ENCODE measurements at regions not wholly inside any gene's neighbourhood (a gene's known extent, or its start where the extent isn't known, plus 50 kb on each side); places are given as distances from the start of the nearest gene placed in this dataset.

DNA sequence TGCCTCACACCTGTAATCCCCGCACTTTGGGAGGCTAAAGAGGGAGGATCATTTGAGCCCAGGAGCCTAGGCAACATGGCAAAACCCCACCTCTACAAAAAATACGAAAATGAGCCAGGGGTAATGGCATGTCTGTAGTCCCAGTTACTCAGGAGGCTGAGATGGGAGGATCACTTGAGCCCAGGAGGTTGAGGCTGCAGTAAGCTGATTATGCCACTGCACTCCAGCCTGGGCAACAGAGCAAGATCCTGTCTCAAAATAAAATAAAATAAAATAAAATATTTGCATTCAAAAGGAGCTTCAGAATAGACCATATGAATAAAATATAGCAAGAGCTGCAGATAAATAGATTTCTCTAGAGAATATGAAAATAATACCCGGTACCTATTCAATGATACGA, 71.5 kb upstream of the ATF7IP2 start:
- no peaks in the 10 kb centered on the region for H3K36me3 ChIP-seq (ENCODE audit: control insufficient read depth in 1 of 2, insufficient read depth in 2 of 2, low read length in 2 of 2)
- H3K27me3 ChIP-seq (ENCODE audit: control insufficient read depth in 1 of 2, insufficient read depth in 2 of 2, low read length in 2 of 2) = no peaks in the 10 kb centered on the region
- H3K4me3 ChIP-seq (ENCODE audit: low read depth in 1 of 2, low read length in 2 of 2) = no peak overlapping the region
- peaks cover 0 to 6% of the 10 kb centered on the region in 2 donors for H3K4me1 ChIP-seq (ENCODE audit: control insufficient read depth in 1 of 2, insufficient read depth in 2 of 2, low read length in 2 of 2)
- H3K27ac ChIP-seq (ENCODE audit: low read depth, low read length) = no peak overlapping the region
- H3K9me3 ChIP-seq (ENCODE audit: control insufficient read depth in 1 of 2, low read length in 2 of 2) = no peaks in the 10 kb centered on the region
- H3K9ac ChIP-seq (ENCODE audit: low read depth in 1 of 2, low read length in 2 of 2) = no peak overlapping the region

DNA sequence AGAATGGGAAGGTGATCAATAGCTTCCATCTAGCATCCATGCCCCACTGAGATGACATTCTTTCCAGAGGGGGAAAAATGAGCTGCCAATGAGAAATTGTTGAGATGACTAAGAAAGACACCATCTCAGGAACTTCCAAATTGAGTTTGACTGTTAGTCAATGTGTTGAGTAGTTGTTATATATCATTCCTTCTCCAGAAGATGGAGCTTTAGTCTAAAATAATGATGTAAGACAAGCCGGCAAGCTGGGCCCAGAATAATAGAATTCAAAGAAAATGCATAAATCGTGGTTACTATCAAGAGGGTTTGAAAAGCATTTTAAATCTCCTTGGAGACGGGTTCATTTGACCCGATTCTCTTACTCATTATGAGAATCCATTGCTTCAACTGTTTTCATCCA, 71.0 kb upstream of the ATF7IP2 start:
- Histone ChIP-seq H3K36me3 (ENCODE audit: control insufficient read depth in 1 of 2, insufficient read depth in 2 of 2, low read length in 2 of 2) (no peaks in the 10 kb centered on the region), H3K9ac (ENCODE audit: low read depth in 1 of 2, low read length in 2 of 2) (no peak overlapping the region), H3K4me1 (ENCODE audit: control insufficient read depth in 1 of 2, insufficient read depth in 2 of 2, low read length in 2 of 2) (peaks cover 0 to 6% of the 10 kb centered on the region in 2 donors), H3K27me3 (ENCODE audit: control insufficient read depth in 1 of 2, insufficient read depth in 2 of 2, low read length in 2 of 2) (no peaks in the 10 kb centered on the region), H3K9me3 (ENCODE audit: control insufficient read depth in 1 of 2, low read length in 2 of 2) (no peaks in the 10 kb centered on the region), H3K4me3 (ENCODE audit: low read depth in 1 of 2, low read length in 2 of 2) (no peak overlapping the region), H3K27ac (ENCODE audit: low read depth, low read length) (no peak overlapping the region)

DNA sequence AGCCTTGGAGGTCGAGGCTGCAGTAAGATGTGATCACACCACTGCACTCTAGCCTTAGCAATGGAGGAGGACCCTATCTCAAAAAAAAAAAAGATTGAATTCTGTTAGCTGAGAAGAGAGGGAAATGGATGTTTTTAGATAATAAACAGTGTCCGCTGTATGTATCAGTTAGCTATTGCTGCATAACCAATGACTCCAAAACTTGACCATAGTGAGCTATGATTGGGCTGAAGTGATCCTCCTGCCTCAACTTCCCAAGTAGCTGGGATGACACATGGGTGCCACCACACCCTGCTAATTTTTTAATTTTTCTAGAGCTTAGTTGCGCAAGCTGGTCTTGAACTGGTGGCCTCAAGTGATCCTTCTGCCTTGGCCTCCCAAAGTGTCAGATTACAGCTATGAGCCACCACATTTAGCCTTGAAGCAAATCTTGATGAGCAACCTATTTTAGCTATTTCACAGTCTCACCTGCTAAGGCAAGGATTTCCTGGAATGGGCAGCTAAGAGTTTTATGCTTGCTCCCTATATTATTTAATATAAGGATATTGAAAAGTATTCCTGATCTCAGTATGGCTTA, 68.3 kb upstream of the ATF7IP2 start:
- Histone ChIP-seq H3K9ac (ENCODE audit: low read depth in 1 of 2, low read length in 2 of 2) (no peak overlapping the region), H3K27ac (ENCODE audit: low read depth, low read length) (no peak overlapping the region), H3K36me3 (ENCODE audit: control insufficient read depth in 1 of 2, insufficient read depth in 2 of 2, low read length in 2 of 2) (no peaks in the 10 kb centered on the region), H3K4me3 (ENCODE audit: low read depth in 1 of 2, low read length in 2 of 2) (no peak overlapping the region), H3K27me3 (ENCODE audit: control insufficient read depth in 1 of 2, insufficient read depth in 2 of 2, low read length in 2 of 2) (no peaks in the 10 kb centered on the region), H3K4me1 (ENCODE audit: control insufficient read depth in 1 of 2, insufficient read depth in 2 of 2, low read length in 2 of 2) (peaks cover 0 to 6% of the 10 kb centered on the region in 2 donors), H3K9me3 (ENCODE audit: control insufficient read depth in 1 of 2, low read length in 2 of 2) (no peaks in the 10 kb centered on the region)

DNA sequence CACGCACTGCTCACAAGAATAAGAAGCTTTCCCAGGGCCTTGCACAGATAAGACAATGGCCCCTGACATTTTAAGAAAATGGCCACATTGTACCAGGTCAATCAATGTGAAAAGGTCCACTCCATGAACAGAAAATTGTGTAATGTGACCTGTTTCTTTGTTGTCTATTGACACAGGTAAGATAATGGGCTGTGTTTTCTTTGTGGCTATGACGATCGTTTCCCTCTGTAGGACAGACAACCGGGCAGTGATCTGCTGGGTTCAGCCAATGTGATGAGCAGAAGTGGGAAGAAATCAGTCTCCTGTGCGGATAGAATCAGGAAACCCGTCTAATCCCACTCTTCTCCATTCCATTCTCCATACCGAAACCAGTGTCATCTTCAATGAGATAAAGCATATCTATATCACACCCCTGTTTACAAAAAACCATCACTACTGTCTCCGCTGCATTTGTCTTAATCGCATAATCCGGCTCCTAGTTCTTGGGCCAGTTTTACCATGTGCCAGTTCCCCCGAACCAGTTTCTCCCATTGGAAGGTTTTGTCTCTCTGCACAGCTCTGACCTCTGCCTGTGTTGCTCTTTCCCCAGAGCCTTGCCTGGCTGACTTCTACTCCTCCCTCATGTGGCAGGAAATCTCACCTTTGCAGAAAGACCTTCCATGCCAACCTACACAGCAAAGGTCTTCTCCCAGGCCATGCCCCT, 66.9 kb upstream of the ATF7IP2 start:
- Histone ChIP-seq H3K4me3 (ENCODE audit: low read depth in 1 of 2, low read length in 2 of 2) (no peak overlapping the region), H3K27me3 (ENCODE audit: control insufficient read depth in 1 of 2, insufficient read depth in 2 of 2, low read length in 2 of 2) (no peaks in the 10 kb centered on the region), H3K9ac (ENCODE audit: low read depth in 1 of 2, low read length in 2 of 2) (no peak overlapping the region), H3K36me3 (ENCODE audit: control insufficient read depth in 1 of 2, insufficient read depth in 2 of 2, low read length in 2 of 2) (no peaks in the 10 kb centered on the region), H3K9me3 (ENCODE audit: control insufficient read depth in 1 of 2, low read length in 2 of 2) (no peaks in the 10 kb centered on the region), H3K4me1 (ENCODE audit: control insufficient read depth in 1 of 2, insufficient read depth in 2 of 2, low read length in 2 of 2) (no peaks in the 10 kb centered on the region), H3K27ac (ENCODE audit: low read depth, low read length) (no peak overlapping the region)

DNA sequence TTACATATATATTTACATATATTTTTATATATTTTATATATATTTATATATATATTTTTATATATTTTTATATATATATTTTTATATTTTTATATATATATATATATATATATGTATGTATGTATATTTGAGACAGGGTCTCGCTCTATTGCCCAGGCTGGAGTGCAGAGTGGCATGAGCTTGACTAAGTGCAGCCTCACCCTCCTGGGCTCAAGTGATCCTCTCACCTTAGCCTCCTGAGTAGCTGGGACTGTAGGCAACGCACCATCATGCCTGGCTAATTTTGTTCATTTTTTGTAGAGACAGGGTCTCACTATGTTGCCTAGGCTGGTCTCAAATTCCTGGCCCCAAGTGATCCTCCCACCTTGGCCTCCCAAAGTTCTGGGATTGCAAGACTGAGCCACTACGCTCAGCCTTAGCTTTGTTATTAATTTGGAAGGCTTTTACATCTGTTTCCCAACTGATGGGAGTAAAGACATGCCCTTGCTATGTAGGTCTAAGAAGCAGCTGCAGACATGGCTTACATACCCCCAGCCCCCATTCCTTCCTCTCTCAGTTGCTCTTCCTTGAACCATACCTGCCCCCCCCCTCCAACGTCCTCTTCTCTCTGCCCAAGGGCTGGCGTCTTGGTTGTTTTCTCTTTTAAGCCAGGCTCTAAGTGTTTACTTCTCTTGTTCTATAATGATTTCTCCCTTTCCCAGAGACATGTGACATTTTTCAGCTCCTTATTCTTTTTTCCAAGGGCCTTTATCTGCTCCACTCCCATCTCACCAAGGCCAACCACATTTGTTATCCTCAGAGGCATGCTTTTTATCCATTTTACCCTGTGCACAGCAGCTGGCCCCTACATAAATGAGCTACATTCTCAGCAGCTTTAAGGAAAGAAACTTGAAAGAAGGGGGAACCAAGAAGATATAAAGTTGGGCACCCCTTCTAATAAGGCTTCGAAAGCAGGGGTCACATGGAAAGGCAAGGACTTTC, 64.2 kb upstream of the ATF7IP2 start:
- no peaks in the 10 kb centered on the region for H3K27me3 ChIP-seq (ENCODE audit: control insufficient read depth in 1 of 2, insufficient read depth in 2 of 2, low read length in 2 of 2)
- no peaks in the 10 kb centered on the region for H3K36me3 ChIP-seq (ENCODE audit: control insufficient read depth in 1 of 2, insufficient read depth in 2 of 2, low read length in 2 of 2)
- H3K9me3 ChIP-seq (ENCODE audit: control insufficient read depth in 1 of 2, low read length in 2 of 2) = no peaks in the 10 kb centered on the region
- no peak overlapping the region for H3K4me3 ChIP-seq (ENCODE audit: low read depth in 1 of 2, low read length in 2 of 2)
- H3K27ac ChIP-seq (ENCODE audit: low read depth, low read length) = no peak overlapping the region
- no peak overlapping the region for H3K9ac ChIP-seq (ENCODE audit: low read depth in 1 of 2, low read length in 2 of 2)
- no peaks in the 10 kb centered on the region for H3K4me1 ChIP-seq (ENCODE audit: control insufficient read depth in 1 of 2, insufficient read depth in 2 of 2, low read length in 2 of 2)

DNA sequence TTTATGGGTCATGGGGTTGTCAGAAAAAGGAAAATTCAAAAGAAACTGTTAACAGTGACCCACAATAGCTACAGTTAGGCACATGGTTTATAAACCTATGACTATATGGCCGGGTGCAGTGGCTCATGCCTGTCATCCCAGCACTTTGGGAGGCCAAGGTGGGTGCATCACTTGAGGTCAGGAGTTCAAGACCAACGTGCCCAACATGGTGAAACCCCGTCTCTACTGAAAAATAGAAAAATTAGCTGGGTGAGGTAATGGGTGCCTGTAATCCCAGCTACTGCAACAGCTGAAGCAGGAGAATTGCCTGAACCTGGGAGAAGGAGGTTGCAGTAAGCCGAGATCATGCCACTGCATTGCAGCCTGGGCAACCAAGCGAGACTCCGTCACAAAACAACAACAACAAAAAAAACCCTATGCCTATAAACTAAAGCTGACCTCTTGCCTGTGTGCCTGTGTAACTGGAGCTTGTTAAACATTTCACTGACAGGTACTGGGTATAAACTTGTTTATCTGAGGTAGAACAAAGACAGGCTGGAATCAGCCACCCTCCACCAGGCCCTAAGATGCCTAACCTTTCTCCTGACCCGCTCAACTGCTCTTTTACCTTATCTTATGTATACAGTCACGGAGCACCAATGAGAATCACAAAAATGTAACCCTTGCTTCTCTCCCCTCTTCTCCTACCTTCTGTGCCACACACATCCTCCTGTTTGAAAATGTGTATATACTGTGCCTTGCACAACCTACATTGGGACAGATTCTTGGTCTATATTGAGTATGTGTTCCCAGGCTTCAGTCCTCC, 62.9 kb upstream of the ATF7IP2 start:
- Histone ChIP-seq H3K4me1 (ENCODE audit: control insufficient read depth in 1 of 2, insufficient read depth in 2 of 2, low read length in 2 of 2) (no peaks in the 10 kb centered on the region), H3K9ac (ENCODE audit: low read depth in 1 of 2, low read length in 2 of 2) (no peak overlapping the region), H3K9me3 (ENCODE audit: control insufficient read depth in 1 of 2, low read length in 2 of 2) (no peaks in the 10 kb centered on the region), H3K27ac (ENCODE audit: low read depth, low read length) (no peak overlapping the region), H3K4me3 (ENCODE audit: low read depth in 1 of 2, low read length in 2 of 2) (no peak overlapping the region), H3K27me3 (ENCODE audit: control insufficient read depth in 1 of 2, insufficient read depth in 2 of 2, low read length in 2 of 2) (no peaks in the 10 kb centered on the region), H3K36me3 (ENCODE audit: control insufficient read depth in 1 of 2, insufficient read depth in 2 of 2, low read length in 2 of 2) (no peaks in the 10 kb centered on the region)

- H3K9me3 ChIP-seq (ENCODE audit: control insufficient read depth in 1 of 2, low read length in 2 of 2) = no peaks in the 10 kb centered on the region
- no peak overlapping the region for H3K4me3 ChIP-seq (ENCODE audit: low read depth in 1 of 2, low read length in 2 of 2)
- H3K4me1 ChIP-seq (ENCODE audit: control insufficient read depth in 1 of 2, insufficient read depth in 2 of 2, low read length in 2 of 2) = no peaks in the 10 kb centered on the region
- H3K27me3 ChIP-seq (ENCODE audit: control insufficient read depth in 1 of 2, insufficient read depth in 2 of 2, low read length in 2 of 2) = no peaks in the 10 kb centered on the region
- H3K9ac ChIP-seq (ENCODE audit: low read depth in 1 of 2, low read length in 2 of 2) = no peak overlapping the region
- no peak overlapping the region for H3K27ac ChIP-seq (ENCODE audit: low read depth, low read length)
- no peaks in the 10 kb centered on the region for H3K36me3 ChIP-seq (ENCODE audit: control insufficient read depth in 1 of 2, insufficient read depth in 2 of 2, low read length in 2 of 2)
Observed at GRCh38 chr16:10323528-10323869, 62.4 kb upstream of the ATF7IP2 start.

DNA sequence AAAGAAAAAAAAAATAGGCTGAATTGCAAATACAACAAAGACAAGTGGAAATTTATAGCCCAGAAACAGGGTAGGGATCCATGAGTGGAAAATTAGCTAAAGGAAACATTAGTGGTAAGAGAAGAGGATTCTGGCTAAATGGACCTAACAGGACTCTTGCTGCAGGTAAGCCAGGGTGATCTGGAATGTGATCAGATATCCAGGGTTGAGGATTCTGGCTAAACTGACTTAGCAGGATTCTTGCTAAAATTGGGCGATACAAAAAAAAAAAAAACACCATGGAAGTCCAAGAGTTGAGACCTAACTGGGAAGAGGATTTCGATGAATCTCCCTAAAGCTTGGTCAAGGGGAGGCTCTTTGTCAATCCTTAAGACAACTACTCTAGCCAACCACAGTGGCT, 61.7 kb upstream of the ATF7IP2 start:
- Histone ChIP-seq H3K4me3 (ENCODE audit: low read depth in 1 of 2, low read length in 2 of 2) (no peak overlapping the region), H3K36me3 (ENCODE audit: control insufficient read depth in 1 of 2, insufficient read depth in 2 of 2, low read length in 2 of 2) (no peaks in the 10 kb centered on the region), H3K9ac (ENCODE audit: low read depth in 1 of 2, low read length in 2 of 2) (no peak overlapping the region), H3K27ac (ENCODE audit: low read depth, low read length) (no peak overlapping the region), H3K9me3 (ENCODE audit: control insufficient read depth in 1 of 2, low read length in 2 of 2) (no peaks in the 10 kb centered on the region), H3K27me3 (ENCODE audit: control insufficient read depth in 1 of 2, insufficient read depth in 2 of 2, low read length in 2 of 2) (no peaks in the 10 kb centered on the region), H3K4me1 (ENCODE audit: control insufficient read depth in 1 of 2, insufficient read depth in 2 of 2, low read length in 2 of 2) (no peaks in the 10 kb centered on the region)

- no peaks in the 10 kb centered on the region for H3K4me1 ChIP-seq (ENCODE audit: control insufficient read depth in 1 of 2, insufficient read depth in 2 of 2, low read length in 2 of 2)
- no peaks in the 10 kb centered on the region for H3K9me3 ChIP-seq (ENCODE audit: control insufficient read depth in 1 of 2, low read length in 2 of 2)
- H3K36me3 ChIP-seq (ENCODE audit: control insufficient read depth in 1 of 2, insufficient read depth in 2 of 2, low read length in 2 of 2) = no peaks in the 10 kb centered on the region
- no peaks in the 10 kb centered on the region for H3K27me3 ChIP-seq (ENCODE audit: control insufficient read depth in 1 of 2, insufficient read depth in 2 of 2, low read length in 2 of 2)
- no peak overlapping the region for H3K4me3 ChIP-seq (ENCODE audit: low read depth in 1 of 2, low read length in 2 of 2)
- H3K9ac ChIP-seq (ENCODE audit: low read depth in 1 of 2, low read length in 2 of 2) = no peak overlapping the region
- H3K27ac ChIP-seq (ENCODE audit: low read depth, low read length) = no peak overlapping the region
Observed at GRCh38 chr16:10325783-10326543, 59.9 kb upstream of the ATF7IP2 start.

Data from duodenal mucosa (tissue), 2 donors.